ENCODE measurements at regions not wholly inside any gene's neighbourhood (a gene's known extent, or its start where the extent isn't known, plus 50 kb on each side); places are given as distances from the start of the nearest gene placed in this dataset.

DNA sequence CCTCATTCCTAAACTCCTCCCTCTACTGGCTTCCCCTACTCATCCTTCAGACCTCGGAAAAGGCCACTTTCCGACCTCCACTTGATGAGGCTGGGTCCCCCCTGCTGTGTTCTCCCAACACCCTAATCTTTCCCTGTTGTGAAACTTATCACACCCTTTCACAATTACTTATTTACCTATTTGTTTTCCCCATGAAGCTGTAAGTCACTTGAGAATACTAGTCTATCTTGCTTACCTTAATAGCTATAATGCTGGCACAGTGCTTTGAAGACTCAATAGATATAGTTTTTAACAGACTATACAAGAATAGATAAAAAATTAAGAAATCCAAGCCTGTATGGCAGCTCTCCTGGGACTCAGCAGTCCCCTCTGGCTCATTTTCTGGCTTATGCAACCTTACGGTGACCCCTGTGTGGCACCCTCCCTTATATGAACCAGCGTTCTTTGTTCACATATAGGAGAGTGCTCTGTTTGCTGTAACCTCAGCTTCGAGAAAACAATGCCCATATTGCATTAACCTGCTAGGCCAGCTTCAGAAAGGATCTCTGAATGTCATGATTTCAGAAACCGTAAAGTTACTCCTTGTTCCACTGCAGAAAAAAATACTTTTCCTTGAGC, 220.4 kb upstream of the PKDCC start:
- no peak for DNase-seq

- DNase-seq = no peak
These were observed 219.7 kb upstream of the PKDCC start for GRCh38 chr2:41828052-41828643.

DNA sequence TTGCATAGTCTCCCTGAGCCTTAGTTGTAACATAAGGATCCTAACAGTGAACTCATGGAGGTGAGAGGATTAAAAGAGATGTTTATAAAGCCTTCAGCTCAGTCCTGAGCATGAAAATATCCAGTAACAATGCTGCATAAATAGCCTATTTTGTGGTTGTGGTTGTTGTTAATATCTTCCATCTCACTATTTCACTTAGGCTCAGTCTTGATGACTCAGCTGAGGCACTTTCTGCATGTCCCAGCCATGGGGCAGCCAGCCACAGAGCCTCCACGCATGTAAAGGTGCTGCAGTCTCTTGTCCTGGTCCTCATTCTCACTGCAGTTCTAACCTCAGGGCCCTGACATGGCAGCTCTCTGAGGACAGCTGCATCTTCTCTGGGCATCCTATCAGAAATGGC, 218.8 kb upstream of the PKDCC start:
- no peak for DNase-seq

- DNase-seq = no peak
These were observed 217.2 kb upstream of the PKDCC start for GRCh38 chr2:41830600-41830999.

DNA sequence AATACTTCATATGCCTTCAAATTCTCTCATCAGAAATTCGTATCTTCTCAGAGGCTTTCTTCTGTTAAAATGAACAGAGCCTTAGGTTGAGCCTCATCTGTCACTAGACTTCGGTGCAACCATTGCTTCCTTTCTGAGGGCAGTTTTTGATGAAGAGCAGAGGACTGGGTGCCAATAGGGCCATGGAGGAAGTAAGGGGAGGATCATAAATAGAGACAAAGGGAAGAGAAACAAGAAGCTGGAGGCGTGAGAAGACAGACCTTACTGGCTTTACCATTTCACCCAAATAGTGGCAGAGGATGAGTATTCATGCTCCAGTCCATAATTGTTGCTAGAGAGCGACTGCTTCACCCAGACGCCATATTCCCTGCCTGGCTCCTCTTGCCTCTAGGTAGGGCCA, 215.6 kb upstream of the PKDCC start:
- DNase-seq = no peak

GRCh38 chr2:41835401-41835800, 212.4 kb upstream of the PKDCC start:
- no peak for DNase-seq

GRCh38 chr2:41836948-41837347, 210.9 kb upstream of the PKDCC start:
- no peak for DNase-seq

DNA sequence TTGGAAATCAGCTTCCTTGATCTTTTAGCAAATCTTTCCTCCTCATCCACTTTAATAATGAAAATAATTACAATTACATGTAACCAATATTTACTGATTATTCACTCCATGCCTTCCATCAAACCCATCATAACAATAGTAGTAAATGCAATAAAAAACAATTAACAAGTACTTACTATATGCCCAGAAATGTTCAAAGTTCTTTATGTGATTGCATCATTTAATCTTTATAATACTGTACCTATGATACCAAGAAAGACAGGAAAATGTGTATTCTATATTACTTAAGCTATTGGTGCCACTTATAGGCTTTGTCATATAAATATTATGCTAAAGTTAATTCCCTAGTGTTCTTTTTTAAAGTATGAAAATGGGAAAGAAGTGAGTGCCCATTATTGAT, 210.2 kb upstream of the PKDCC start:
- DNase-seq = no peak

GRCh38 chr2:41840702-41841551, 206.9 kb upstream of the PKDCC start:
- peak; percentile 88 for DNase-seq

DNA sequence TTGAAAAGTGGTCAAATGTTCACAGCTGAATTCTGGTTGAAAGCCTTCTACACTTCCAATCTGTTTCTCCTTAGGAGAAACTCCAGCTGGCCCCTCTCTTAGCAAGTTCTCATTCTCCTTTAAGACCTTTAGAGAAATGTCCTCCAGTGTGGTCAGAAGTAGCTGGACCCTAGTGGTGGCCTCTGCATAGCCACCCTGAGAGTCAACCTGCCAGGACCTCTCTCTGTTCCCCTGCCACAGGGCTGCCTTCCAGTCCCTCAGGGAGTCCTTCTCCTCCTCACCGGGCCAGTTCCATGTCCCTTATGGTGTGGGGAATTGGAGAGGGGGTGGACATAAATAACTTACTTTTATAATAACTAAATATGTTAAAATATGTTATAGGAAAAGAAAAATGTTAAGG, 200.9 kb upstream of the PKDCC start:
- no peak for DNase-seq

DNA sequence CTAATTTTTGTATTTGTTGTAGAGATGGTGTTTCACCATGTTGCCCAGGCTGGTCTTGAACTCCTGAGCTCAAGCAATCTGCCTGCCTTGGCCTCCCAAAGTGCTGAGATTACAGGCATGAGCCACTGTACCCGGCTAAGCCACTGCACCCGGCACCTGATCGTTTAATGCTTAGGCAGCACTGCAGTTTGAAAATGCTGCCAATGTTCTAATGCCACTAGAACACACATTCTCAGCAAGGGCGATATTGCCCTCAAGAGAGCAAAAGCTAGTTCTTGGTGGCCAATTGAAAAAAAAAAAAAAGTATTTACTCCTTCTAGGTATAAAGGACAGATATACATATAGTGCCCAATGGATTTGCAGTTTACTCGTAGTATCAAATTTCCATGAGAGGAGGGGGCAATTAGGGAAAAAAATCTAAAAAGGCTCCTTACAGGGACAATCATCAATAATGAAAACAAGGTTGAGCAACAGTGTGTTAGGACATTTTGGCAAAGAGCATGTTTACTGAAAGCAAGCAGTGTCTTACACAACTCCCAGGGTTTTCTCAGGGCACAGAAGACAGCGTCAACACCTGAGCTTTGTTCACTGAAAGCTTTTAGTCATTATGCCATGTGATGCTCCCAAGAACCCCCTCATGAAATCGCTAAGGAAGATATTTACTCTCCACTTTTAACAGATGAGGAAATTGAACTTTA, 199.9 kb upstream of the PKDCC start:
- DNase-seq = no peak

- DNase-seq = no peak
These were observed 196.3 kb upstream of the PKDCC start for GRCh38 chr2:41851554-41851953.

- peak; percentile 36 for DNase-seq
These were observed 194.2 kb upstream of the PKDCC start for GRCh38 chr2:41853427-41854191.

- DNase-seq = no peak
These were observed 193.6 kb upstream of the PKDCC start for GRCh38 chr2:41854227-41854626.

- no peak for DNase-seq
These were observed 190.9 kb upstream of the PKDCC start for GRCh38 chr2:41856946-41857345.

GRCh38 chr2:41859615-41860514, 188.0 kb upstream of the PKDCC start:
- DNase-seq = peak; percentile 8

DNA sequence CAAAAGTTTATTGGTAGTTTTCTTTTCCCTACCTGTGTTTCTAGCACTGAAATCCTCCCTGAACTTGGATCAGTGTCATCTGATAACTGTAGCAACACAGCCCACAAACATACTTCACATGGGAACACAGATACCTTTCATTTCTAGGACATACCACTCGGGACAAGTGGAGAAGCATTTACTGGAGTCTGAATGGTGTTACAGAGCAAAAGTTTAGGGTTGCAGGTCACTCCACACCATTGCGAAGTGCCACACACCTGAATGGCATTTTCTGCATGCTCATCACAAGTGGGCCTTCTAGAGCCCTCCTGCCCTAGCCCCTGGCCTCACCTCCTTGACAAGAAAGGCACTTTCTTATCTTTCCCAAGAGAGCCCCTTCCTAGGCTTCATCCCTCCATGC, 184.8 kb upstream of the PKDCC start:
- DNase-seq = no peak

DNA sequence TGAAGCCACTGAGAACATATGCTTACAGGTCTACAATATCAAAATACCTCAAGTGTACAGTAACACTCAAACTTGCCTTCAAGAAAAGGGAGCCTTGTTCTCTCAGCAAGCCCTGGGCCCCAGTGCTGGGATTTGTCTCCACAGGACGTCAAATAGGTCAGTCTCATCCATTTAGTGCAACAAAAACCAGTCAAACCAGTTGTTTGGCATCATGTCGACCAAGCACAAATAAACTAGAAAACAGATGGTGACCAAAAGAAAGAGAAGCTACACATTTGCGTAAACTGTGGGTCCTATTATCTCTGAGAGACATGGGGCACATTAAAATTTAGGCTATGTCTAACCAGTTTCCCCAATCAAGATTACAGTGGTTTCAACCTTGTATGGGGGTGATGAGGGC, 182.6 kb upstream of the PKDCC start:
- DNase-seq = no peak

DNA sequence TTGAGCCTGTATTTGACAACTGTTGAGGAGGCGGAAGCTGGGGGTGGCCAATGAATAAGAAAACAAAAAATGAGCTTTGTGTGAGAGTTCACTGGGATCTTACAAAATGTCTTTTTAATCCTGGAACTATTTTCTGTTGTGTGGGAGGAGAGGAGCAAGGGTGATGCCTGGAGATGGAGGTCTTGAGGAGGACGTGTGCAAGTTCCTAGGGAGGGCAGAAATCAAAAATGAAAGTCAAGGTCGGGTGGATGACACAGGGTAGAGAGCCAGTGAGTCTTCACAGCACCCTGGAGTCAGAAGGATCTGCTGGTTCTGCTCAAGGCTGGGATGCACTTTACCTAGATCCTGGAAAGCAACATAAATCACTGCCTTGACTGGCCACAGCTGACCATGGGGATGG, 180.3 kb upstream of the PKDCC start:
- no peak for DNase-seq

GRCh38 chr2:41869542-41870264, 178.1 kb upstream of the PKDCC start:
- peak; percentile 18 for DNase-seq

DNA sequence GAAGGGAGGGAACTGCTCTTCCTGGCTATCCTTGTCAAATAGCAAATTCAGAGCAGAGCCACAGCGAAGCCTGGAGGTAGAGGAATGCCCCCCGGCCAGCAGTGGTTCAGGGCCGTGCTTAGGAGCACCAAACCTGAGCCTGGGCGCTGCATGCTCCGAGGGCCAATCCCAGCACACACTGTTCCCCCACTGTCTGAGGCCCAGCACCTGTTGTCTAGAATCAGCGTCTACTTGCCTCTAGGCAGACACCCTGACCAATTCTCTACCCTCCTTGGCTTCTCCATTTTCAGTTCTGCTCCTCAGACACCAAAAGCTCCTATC, 177.6 kb upstream of the PKDCC start:
- no peak for DNase-seq

All from amniotic stem cell (primary cell).